AG10803 (cell line): ENCODE measurements at regions not wholly inside any gene's neighbourhood (a gene's known extent, or its start where the extent isn't known, plus 50 kb on each side); places are given as distances from the start of the nearest gene placed in this dataset.

Experiments used
- DNase-seq: peaks from one replicate; pipeline ENCODE4 v3.0.0; 2010; ENCODE audit warnings: low read depth
- H3K4me3 ChIP-seq: 2 replicates; pipeline ENCODE4 v1.5.1; 2011; ENCODE audit warnings: mild to moderate bottlenecking, low read length, control low read depth
- CTCF ChIP-seq: conservative IDR thresholded peaks from 2 replicates; pipeline ENCODE4 v1.5.1; 2011; ENCODE audit warnings: mild to moderate bottlenecking, low read length, control low read depth, inconsistent platforms

GRCh38 chr21:38884440-38884839 is 78.7 kb downstream of the ETS2 start:
- H3K4me3 ChIP-seq: no peak overlapping the region
- no peak for TF ChIP-seq CTCF

GRCh38 chr21:38883142-38883541 is 77.4 kb downstream of the ETS2 start:
- no peak for DNase-seq
- TF ChIP-seq CTCF: no peak
- H3K4me3 ChIP-seq: no peak overlapping the region

More at GRCh38 chr21:38884440-38884839, 78.7 kb downstream of the ETS2 start:
- no peak for DNase-seq

DNA sequence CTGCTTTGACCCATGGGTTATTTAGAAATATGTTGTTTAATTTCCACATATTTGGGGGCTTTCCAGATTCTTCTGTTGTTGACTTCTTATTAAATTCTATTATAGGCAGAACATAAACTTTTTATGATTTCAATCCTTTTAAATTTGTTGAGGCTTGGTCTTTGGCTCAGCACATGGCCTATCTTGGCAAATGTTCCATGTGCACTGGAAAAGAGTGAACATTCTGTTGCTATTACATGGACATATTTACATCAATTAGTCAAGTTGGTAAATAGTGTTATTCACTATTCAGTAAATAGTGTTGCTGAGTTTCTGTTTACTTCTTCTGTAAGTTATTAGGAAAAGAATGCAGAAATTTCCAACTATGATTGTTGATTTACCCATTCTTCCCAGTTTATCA is 75.4 kb downstream of the ETS2 start:
- no peak for TF ChIP-seq CTCF
- DNase-seq: no peak
- no peak overlapping the region for H3K4me3 ChIP-seq

DNA sequence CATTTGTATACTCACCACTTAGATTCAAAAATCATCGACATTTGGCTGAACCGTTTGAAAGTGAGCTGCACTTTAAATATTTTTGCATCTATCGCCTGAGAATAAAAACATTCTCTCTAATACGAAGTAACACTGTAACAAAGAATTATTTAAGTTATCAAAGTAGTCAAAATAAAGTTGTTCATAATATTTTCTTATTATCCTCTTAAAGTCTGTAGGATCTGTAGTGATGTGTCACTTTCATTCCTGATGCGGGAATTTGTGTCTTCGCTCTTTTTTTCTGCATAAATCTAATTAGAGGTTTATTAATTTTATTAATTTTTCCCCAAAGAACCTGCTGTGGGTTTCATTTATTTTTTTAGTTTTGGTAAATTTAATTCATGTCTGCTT is 74.8 kb downstream of the ETS2 start:
- no peak overlapping the region for H3K4me3 ChIP-seq
- TF ChIP-seq CTCF: no peak
- no peak for DNase-seq

DNA sequence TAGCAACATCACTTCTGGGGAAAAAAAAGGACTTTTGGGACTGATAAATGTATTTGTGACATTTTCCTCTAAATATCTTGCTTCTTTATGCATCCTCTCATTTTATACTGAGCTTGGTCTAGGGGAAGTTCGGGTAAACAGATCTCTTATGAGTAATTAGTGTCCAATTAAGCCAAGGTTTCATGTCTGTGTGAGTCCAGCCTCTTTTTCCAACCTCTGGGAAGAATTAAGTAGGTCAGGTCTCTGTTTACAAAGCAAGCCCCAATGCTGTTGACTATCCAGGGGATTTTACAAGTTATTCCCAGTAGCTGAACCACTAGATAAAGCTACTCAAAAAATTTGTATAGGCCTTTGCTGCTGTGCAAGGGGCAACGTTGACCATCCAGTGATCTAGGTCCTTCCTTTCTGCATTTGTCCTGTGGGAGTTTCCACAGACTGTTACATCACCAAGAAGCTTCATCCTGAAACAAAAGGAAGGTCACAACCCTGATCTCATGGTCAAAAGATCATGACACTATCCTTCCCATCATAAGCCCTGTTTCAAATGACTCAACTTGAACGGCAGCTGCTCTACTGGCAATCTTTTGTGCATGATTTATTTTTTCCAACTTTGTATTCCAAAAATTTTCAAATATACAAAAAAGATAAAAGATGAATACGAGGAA is 74.3 kb downstream of the ETS2 start:
- H3K4me3 ChIP-seq: no peak overlapping the region
- DNase-seq: no peak
- TF ChIP-seq CTCF: no peak

DNA sequence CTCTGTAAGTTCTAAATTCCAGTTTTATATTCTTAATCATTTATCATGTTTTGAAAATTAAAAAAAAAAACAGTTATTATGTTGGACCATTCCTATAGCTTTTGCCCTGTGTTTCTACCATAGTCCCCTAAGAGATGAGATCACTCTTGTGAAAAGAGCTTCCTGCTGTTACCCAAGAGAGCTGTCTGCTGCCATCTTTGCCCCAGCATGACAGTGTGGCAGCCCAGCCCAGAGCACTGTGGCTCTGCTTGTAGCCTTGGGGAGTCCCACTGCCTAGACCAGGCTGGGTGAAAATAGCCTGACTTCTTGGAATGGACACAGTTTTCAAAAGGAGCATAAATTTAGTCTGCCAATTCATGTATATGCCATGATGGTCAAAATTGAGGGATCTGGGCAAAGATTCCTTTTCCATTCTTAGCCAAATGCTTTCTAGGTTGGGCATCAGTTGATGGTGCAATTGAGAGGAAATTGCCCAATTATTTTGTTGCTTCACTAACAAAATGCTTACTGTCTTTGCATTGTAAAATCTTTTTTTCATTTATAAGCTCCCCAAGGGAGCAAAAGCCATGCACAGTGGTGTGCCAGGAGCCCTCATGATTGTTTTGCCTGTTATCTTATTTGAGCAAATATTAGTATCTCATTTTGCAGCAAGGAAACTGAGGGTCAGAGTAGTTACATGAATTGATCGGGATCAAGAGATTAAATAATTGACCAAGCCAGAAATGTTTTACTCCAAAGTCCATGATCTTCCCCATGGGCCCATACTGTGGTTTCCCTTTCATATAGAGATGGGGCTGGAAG is 72.8 kb downstream of the ETS2 start:
- peak; percentile 54 for DNase-seq
- no peak overlapping the region for H3K4me3 ChIP-seq
- no peak for TF ChIP-seq CTCF
